ENCODE measurements at regions not wholly inside any gene's neighbourhood (a gene's known extent, or its start where the extent isn't known, plus 50 kb on each side); places are given as distances from the start of the nearest gene placed in this dataset.
A peak's percentile ranks its signal among the peaks of the same experiment; 100 is the strongest.
"Not testable (repeated sequence)": the region's sequence is repeated elsewhere in the genome, so short reads cannot be mapped to it uniquely, and the experiment has no call there.

- no peak for DNase-seq
Measured at GRCh38 chr10:22158426-22158825, 59.4 kb downstream of the EBLN1 start.

GRCh38 chr10:22156750-22157149, 61.1 kb downstream of the EBLN1 start:
- no peak for DNase-seq

GRCh38 chr10:22152403-22152802, 65.4 kb downstream of the EBLN1 start:
- DNase-seq = no peak

- DNase-seq = no peak
Measured at GRCh38 chr10:22150842-22151241, 67.0 kb downstream of the EBLN1 start.

GRCh38 chr10:22148961-22149360, 68.9 kb downstream of the EBLN1 start:
- no peak for DNase-seq

- DNase-seq = not testable (repeated sequence)
Measured at GRCh38 chr10:22145873-22146272, 71.9 kb downstream of the EBLN1 start.

- DNase-seq = no peak
Measured at GRCh38 chr10:22137542-22137941, 80.3 kb downstream of the EBLN1 start.

- no peak for DNase-seq
Measured at GRCh38 chr10:22135591-22135990, 82.2 kb downstream of the EBLN1 start.

GRCh38 chr10:22133749-22134624, 83.8 kb downstream of the EBLN1 start:
- no peak for DNase-seq

GRCh38 chr10:22130824-22131223, 87.0 kb downstream of the EBLN1 start:
- not testable (repeated sequence) for DNase-seq

- not testable (repeated sequence) for DNase-seq
Measured at GRCh38 chr10:22129612-22130011, 88.2 kb downstream of the EBLN1 start.

GRCh38 chr10:22121181-22121580, 96.6 kb downstream of the EBLN1 start:
- DNase-seq = not testable (repeated sequence)

- DNase-seq = not testable (repeated sequence)
Measured at GRCh38 chr10:22120072-22120471, 97.7 kb downstream of the EBLN1 start.

GRCh38 chr10:22119575-22119974, 98.2 kb downstream of the EBLN1 start:
- DNase-seq = not testable (repeated sequence)

GRCh38 chr10:22111705-22112104, 106.1 kb downstream of the EBLN1 start:
- DNase-seq = no peak

GRCh38 chr10:22111260-22111659, 106.6 kb downstream of the EBLN1 start:
- DNase-seq = no peak

GRCh38 chr10:22110761-22111160, 107.1 kb downstream of the EBLN1 start:
- no peak for DNase-seq

- no peak for DNase-seq
Measured at GRCh38 chr10:22105270-22105669, 101.7 kb upstream of the DNAJC1 start.

GRCh38 chr10:22103701-22104470, 100.4 kb upstream of the DNAJC1 start:
- peak in 1 of 2 donors; percentile 16 for DNase-seq

GRCh38 chr10:22097696-22098095, 94.2 kb upstream of the DNAJC1 start:
- DNase-seq = no peak

GRCh38 chr10:22091260-22091659, 87.7 kb upstream of the DNAJC1 start:
- not testable (repeated sequence) for DNase-seq

- DNase-seq = no peak
Measured at GRCh38 chr10:22087402-22087738, 83.8 kb upstream of the DNAJC1 start.

- DNase-seq = no peak
Measured at GRCh38 chr10:22086730-22087401, 83.3 kb upstream of the DNAJC1 start.
